Astrocyte (in vitro differentiated cells and primary cell): ENCODE measurements at regions not wholly inside any gene's neighbourhood (a gene's known extent, or its start where the extent isn't known, plus 50 kb on each side); places are given as distances from the start of the nearest gene placed in this dataset.

Experiments
- EZH2 ChIP-seq: IDR thresholded peaks from 2 replicates; pipeline ENCODE4 v1.6.1; 2012; ENCODE audit warnings: mild to moderate bottlenecking, low read length, inconsistent platforms; ENCODE audit not compliant: insufficient read depth
- TF ChIP-seq, protein P1 (sequence below): IDR thresholded peaks from 2 replicates; pipeline ENCODE4 v1.5.1; 2011; ENCODE audit warnings: low read depth, mild to moderate bottlenecking, inconsistent platforms, low read length, moderate library complexity; ENCODE audit not compliant: insufficient read depth

DNA sequence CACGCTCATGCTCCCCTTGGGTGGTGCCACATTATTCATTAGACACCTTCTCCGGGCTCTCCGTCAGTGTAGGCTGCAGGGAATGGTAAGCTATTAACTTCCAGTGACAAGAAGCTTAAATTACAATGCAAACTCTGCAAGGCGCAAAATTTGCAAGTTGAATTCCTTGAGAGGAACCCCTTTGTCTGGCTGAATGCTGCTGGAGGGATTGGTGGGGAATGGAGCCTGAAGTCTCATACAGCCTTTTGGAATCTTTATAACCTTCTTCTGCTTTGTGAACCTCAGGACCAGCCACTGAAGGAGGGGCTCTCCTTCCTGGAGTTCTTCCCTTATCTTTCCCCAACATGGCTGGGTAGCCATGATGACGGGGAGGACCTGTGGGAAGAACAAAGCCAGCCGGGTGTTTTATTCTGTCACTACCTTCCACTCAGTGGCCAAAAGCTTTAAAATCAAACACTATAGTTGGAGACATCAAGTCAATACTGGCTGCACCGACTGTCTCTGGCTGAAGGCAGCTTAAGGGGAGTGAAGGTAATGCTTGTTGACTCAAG is 220.9 kb upstream of the EPHA4 start:
- TF ChIP-seq, protein P1, sequence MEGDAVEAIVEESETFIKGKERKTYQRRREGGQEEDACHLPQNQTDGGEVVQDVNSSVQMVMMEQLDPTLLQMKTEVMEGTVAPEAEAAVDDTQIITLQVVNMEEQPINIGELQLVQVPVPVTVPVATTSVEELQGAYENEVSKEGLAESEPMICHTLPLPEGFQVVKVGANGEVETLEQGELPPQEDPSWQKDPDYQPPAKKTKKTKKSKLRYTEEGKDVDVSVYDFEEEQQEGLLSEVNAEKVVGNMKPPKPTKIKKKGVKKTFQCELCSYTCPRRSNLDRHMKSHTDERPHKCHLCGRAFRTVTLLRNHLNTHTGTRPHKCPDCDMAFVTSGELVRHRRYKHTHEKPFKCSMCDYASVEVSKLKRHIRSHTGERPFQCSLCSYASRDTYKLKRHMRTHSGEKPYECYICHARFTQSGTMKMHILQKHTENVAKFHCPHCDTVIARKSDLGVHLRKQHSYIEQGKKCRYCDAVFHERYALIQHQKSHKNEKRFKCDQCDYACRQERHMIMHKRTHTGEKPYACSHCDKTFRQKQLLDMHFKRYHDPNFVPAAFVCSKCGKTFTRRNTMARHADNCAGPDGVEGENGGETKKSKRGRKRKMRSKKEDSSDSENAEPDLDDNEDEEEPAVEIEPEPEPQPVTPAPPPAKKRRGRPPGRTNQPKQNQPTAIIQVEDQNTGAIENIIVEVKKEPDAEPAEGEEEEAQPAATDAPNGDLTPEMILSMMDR, result no peak
- no peak for TF ChIP-seq EZH2
